HG03280 (cell line): ENCODE measurements at regions not wholly inside any gene's neighbourhood (a gene's known extent, or its start where the extent isn't known, plus 50 kb on each side); places are given as distances from the start of the nearest gene placed in this dataset.

Source experiments
- ATAC-seq: cut with Tn5 transposase; IDR thresholded peaks from one replicate; pipeline ENCODE4 v1.9.1; 2021; ENCODE audit warnings: mild to moderate bottlenecking, moderate library complexity; ENCODE audit not compliant: unreplicated experiment

- no peak for ATAC-seq
These were observed 194.3 kb upstream of the MTNR1B start for GRCh38 chr11:92775003-92775676.

DNA sequence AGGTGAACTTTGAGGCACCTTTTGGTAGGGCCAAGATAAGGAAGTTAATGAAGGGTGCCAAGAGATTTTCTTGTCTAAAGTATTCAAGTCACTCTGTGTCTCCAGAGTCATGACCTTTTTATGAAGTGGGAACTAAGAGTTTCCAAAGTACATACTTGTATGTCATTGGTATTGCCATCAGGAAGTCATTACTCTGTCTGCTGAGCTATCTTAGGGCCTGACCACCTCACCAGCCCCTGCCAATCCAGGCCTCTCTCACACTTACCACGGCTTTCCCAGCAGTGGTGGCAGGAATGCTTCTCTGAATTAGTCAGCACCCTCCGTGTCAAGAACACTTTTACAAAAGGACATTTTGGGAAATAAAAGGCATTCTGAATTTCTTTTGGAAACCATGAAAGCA lies 192.8 kb upstream of the MTNR1B start:
- no peak for ATAC-seq

- ATAC-seq = no peak
These were observed 189.7 kb upstream of the MTNR1B start for GRCh38 chr11:92779746-92780145.

GRCh38 chr11:92781151-92781550 lies 188.3 kb upstream of the MTNR1B start:
- ATAC-seq = no peak

DNA sequence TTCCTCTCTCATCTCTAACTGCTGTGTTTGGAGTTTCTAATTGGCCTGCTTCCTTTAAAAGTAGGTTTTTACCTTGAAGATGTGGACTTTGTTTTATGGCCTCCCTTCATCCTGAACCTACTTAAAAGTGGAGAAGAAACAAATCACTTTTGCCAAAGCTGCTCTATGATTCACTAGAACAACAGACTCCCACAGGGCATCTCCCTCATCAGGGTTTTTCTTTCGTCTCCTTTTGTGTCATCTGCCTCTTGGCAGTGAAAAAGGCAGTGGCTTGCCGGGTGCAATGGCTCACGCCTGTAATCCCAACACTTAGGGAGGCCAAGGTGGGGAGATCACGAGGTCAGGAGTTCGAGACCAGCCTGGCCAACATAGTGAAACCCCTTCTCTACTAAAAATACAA lies 186.6 kb upstream of the MTNR1B start:
- ATAC-seq = no peak

- no peak for ATAC-seq
These were observed 185.1 kb upstream of the MTNR1B start for GRCh38 chr11:92784331-92784730.

GRCh38 chr11:92787638-92788037 lies 181.8 kb upstream of the MTNR1B start:
- no peak for ATAC-seq

DNA sequence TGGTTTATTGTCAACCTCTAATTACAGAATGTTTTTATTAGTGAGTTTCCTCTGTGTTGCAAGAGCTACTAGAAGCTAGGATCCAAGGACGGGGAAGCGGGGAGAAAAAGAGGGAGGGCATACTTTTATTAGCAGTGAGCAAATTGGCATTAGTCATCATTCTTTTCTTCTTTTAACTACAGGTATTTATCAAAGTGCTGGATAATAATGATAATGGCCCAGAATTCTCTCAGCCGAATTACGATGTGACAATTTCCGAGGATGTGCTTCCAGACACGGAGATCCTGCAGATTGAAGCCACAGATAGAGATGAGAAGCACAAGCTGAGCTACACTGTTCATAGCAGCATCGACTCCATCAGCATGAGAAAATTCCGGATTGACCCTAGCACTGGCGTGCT lies 179.7 kb upstream of the MTNR1B start:
- no peak for ATAC-seq

GRCh38 chr11:92790366-92790765 lies 179.1 kb upstream of the MTNR1B start:
- no peak for ATAC-seq

GRCh38 chr11:92790926-92791616 lies 178.4 kb upstream of the MTNR1B start:
- ATAC-seq = no peak

GRCh38 chr11:92791886-92792285 lies 177.6 kb upstream of the MTNR1B start:
- no peak for ATAC-seq

DNA sequence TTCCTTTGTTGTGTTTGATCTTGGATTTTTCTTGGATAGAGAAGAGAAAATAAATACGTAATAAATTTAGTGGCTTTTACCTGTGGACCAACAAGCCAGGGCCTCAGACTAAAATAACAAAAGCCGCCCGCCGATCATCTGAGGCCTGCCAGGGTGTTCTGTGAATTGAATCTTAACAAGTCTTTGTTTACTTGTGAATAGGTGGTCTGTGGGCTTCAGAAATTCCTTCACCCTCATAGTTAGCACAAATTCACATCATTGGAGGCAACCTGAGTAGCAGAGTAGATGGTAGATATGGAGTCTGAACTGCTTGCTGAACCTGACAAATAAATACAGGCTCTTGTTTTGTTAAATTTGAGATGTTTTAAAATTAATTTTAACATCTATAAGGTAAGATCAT lies 176.3 kb upstream of the MTNR1B start:
- ATAC-seq = no peak

- no peak for ATAC-seq
These were observed 174.7 kb upstream of the MTNR1B start for GRCh38 chr11:92794783-92795182.

GRCh38 chr11:92796744-92797143 lies 172.7 kb upstream of the MTNR1B start:
- ATAC-seq = no peak

DNA sequence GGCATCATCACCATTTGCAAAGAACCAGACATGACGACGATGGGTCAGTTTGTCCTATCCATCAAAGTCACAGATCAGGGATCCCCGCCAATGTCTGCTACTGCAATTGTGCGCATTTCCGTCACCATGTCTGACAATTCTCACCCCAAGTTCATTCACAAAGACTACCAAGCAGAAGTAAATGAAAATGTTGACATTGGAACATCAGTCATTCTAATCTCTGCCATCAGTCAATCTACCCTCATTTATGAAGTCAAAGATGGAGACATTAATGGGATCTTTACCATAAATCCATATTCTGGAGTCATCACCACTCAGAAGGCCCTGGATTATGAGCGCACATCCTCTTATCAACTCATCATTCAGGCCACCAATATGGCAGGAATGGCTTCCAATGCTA lies 171.6 kb upstream of the MTNR1B start:
- no peak for ATAC-seq

DNA sequence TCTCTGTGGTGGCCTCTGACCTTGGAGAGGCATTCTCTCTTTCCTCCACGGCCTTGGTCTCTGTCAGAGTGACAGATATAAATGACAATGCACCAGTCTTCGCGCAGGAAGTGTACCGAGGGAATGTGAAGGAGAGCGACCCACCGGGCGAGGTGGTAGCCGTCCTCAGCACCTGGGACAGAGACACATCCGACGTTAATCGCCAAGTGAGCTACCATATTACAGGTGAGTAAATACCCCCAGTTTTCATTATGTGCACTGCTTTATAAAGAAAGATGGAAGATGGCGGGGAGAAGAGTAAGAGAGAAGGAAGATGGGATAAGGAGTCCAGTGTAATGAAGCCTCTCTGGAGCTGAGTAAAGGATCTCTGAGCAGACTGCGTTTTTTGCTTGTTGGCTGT lies 167.8 kb upstream of the MTNR1B start:
- no peak for ATAC-seq

DNA sequence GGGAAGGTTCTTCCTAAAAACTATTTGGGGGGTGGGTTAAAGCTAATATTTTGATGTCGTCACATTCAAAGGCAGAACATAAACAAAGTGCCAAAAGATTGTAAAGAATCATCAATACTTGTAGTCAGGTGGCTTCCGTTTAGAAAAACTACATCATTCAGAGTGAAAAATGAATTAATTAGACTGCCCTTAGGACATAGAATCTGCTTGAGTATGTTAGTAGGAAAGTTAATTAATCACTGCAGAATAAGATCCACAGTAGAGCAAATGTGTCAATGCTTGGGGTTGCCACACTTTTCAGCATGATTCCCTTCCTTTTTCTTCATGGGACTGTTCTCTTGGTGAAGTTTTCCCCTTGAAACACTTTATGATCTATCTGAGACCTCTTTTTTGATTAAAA lies 166.8 kb upstream of the MTNR1B start:
- ATAC-seq = no peak

DNA sequence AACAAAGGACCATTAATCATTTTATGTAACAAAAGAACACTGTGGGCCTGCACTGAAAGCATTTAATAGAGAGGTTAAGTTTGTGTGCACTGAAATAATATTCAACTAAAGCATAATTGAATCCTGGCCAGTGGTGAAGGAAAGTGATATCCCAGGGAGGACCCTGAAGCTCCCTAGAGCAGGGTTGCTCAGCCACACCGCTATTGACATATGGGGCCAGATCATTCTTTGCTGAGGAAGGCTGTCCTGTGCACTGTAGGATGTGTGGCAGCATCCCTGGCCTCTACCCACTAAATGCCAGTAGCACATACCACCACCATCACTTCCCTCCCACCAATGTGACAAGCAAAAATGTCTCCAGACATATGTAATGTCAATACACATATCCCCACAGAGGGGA lies 166.1 kb upstream of the MTNR1B start:
- no peak for ATAC-seq

DNA sequence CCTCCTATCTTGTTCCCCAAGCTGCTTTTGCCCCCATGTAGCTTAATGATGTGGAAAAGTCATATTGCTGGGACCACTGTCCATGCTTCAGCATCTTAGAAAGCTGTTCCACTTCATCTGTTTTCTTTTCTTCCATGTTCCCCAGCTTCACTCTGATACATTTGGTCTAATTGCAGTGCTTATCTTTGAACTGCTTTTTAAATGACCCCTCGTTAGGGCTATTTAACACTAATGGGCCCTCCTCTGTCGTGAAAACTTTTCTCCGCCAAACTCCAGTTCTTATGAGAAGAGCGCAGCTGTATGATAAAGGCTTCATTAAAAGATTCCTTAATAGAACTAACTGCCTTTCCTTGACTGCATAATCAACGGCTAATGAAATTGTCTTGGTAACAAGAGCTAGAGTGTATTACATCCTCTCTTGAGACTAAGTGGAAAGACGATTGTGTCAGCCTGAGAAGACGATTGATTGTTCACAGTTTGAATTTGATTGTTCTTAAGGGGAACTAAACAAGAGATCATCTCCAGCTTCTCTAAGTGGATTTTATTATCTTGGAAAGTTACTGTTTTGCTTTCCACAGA lies 165.0 kb upstream of the MTNR1B start:
- ATAC-seq = no peak

GRCh38 chr11:92808022-92808421 lies 161.4 kb upstream of the MTNR1B start:
- ATAC-seq = no peak

- ATAC-seq = no peak
These were observed 158.9 kb upstream of the MTNR1B start for GRCh38 chr11:92810423-92811064.

GRCh38 chr11:92811341-92811740 lies 158.1 kb upstream of the MTNR1B start:
- no peak for ATAC-seq
